H1 (cell line): ENCODE measurements at regions not wholly inside any gene's neighbourhood (a gene's known extent, or its start where the extent isn't known, plus 50 kb on each side); places are given as distances from the start of the nearest gene placed in this dataset.

Experiments
- CTCF ChIA-PET: fragments of 300-600 bp; sonication (Branson Sonifier 250); formaldehyde crosslinking; loops from one replicate; lab custom pipeline; 2021; ENCODE audit not compliant: partially characterized antibody; lab: Charles Lee
- POLR2A ChIA-PET: fragments of 300-600 bp; sonication (Branson Sonifier 250); formaldehyde crosslinking; loops from one replicate; lab custom pipeline; 2021; ENCODE audit warnings: inconsistent platforms; ENCODE audit not compliant: partially characterized antibody; lab: Charles Lee
- DNase-seq, 2 experiments: peaks; one replicate each; pipeline versions ENCODE4 v3.0.0 to v3.0.0-alpha.2; 2010 to 2022; ENCODE audit warnings: low spot score in 2 of 2, low read depth in 1 of 2, mixed read lengths in 1 of 2
- FAIRE-seq: peaks from 2 replicates; lab custom pipeline; 2011; peaks lifted over from hg19 to GRCh38; lab: Jason Lieb, UNC
- H2AFZ ChIP-seq: 2 replicates; pipeline ENCODE4 v1.8.1; 2012; ENCODE audit warnings: low read length, inconsistent platforms
- H2AK5ac ChIP-seq: 2 replicates; pipeline ENCODE4 v1.6.1; 2013; ENCODE audit warnings: low read depth, low read length
- H2BK120ac ChIP-seq: replicated peaks from 2 replicates; pipeline ENCODE3; 2013; ENCODE audit warnings: low read depth, low read length, inconsistent platforms
- H2BK12ac ChIP-seq: 2 replicates; pipeline ENCODE4 v1.6.1; 2013; ENCODE audit warnings: low read depth, low read length
- H2BK15ac ChIP-seq: 2 replicates; pipeline ENCODE4 v1.6.1; 2013; ENCODE audit warnings: low read length
- H2BK20ac ChIP-seq: 2 replicates; pipeline ENCODE4 v1.6.1; 2013; ENCODE audit warnings: low read length
- H2BK5ac ChIP-seq: 2 replicates; pipeline ENCODE4 v1.6.1; 2013; ENCODE audit warnings: low read depth, low read length
- H3K14ac ChIP-seq: 2 replicates; pipeline ENCODE4 v1.6.1; 2013; ENCODE audit warnings: inconsistent platforms; ENCODE audit not compliant: insufficient read length
- H3K18ac ChIP-seq: 2 replicates; pipeline ENCODE4 v1.6.1; 2013; ENCODE audit warnings: low read length; ENCODE audit errors: extremely low read depth
- H3K23ac ChIP-seq: 2 replicates; pipeline ENCODE4 v1.6.1; 2013; ENCODE audit warnings: inconsistent platforms; ENCODE audit not compliant: insufficient read length
- H3K23me2 ChIP-seq: 2 replicates; pipeline ENCODE4 v1.6.1; 2013; ENCODE audit warnings: low read depth, low read length
- H3K27ac ChIP-seq: 2 replicates; pipeline ENCODE4 v1.6.1; 2011; ENCODE audit warnings: low read depth, low read length, inconsistent platforms
- H3K27me3 ChIP-seq, 4 experiments: replicated peaks in 1 of 4; 1 replicate in 1 of 4; 2 replicates in 3 of 4; pipeline versions ENCODE4 v1.6.1 to v1.8.1; 2011 to 2013; ENCODE audit warnings: low read length in 3 of 4, mild to moderate bottlenecking in 3 of 4, inconsistent platforms in 2 of 4, mixed read lengths in 2 of 4, moderate library complexity in 1 of 4; ENCODE audit not compliant: control insufficient read depth in 3 of 4, insufficient read depth in 3 of 4; ENCODE audit errors: extremely low read depth in 1 of 4
- H3K36me3 ChIP-seq, 4 experiments: 2 replicates each; pipeline versions ENCODE4 v1.6.1 to v1.8.1; 2011 to 2013; ENCODE audit warnings: mild to moderate bottlenecking in 4 of 4, low read length in 3 of 4, moderate library complexity in 2 of 4, control low read depth in 1 of 4, inconsistent platforms in 1 of 4; ENCODE audit not compliant: insufficient read depth in 4 of 4, control insufficient read depth in 2 of 4
- H3K4ac ChIP-seq: replicated peaks from 2 replicates; pipeline ENCODE3; 2013; ENCODE audit warnings: low read length, low read depth, mixed read lengths, inconsistent platforms; ENCODE audit not compliant: insufficient read length
- H3K4me1 ChIP-seq, 4 experiments: replicated peaks in 1 of 4; 1 replicate in 1 of 4; 2 replicates in 3 of 4; pipeline versions ENCODE4 v1.6.1 to v1.8.1; 2011 to 2013; ENCODE audit warnings: low read length in 3 of 4, inconsistent platforms in 2 of 4, mixed read lengths in 1 of 4; ENCODE audit not compliant: insufficient read depth in 4 of 4, control insufficient read depth in 3 of 4
- H3K4me2 ChIP-seq, 2 experiments: 2 replicates each; pipeline versions ENCODE4 v1.6.1 to v1.8.1; 2011 to 2013; ENCODE audit warnings: low read depth in 2 of 2, low read length in 2 of 2, control low read depth in 1 of 2, inconsistent platforms in 1 of 2, mild to moderate bottlenecking in 1 of 2; ENCODE audit not compliant: insufficient read depth in 1 of 2
- H3K4me3 ChIP-seq, 4 experiments: fragments of 200-600, 300-600 bp in 1 of 4; sonication (generic), shearing (Covaris generic), sonication (Bioruptor Twin) in 1 of 4; 2 replicates each; pipeline versions ENCODE4 v1.5.1 to v1.8.1; 2011 to 2016; ENCODE audit warnings: low read length in 4 of 4, low read depth in 3 of 4, control low read depth in 2 of 4, inconsistent platforms in 2 of 4, mild to moderate bottlenecking in 2 of 4, mixed read lengths in 1 of 4, moderate library complexity in 1 of 4; ENCODE audit not compliant: insufficient read depth in 2 of 4; ENCODE audit errors: extremely low read depth in 1 of 4
- H3K56ac ChIP-seq: replicated peaks from 2 replicates; pipeline ENCODE3; 2013; ENCODE audit warnings: low read depth, mild to moderate bottlenecking, mixed read lengths, low read length, inconsistent platforms; ENCODE audit not compliant: insufficient read length
- H3K79me1 ChIP-seq: 2 replicates; pipeline ENCODE4 v1.6.1; 2013; ENCODE audit warnings: low read depth, low read length, control low read depth
- H3K79me2 ChIP-seq, 2 experiments: 2 replicates each; pipeline versions ENCODE4 v1.6.1 to v1.8.1; 2012 to 2013; ENCODE audit warnings: low read length in 2 of 2, mild to moderate bottlenecking in 2 of 2, inconsistent platforms in 1 of 2; ENCODE audit not compliant: insufficient read depth in 2 of 2, control insufficient read depth in 1 of 2
- H3K9ac ChIP-seq, 4 experiments: replicated peaks in 1 of 4; 1 replicate in 1 of 4; 2 replicates in 3 of 4; pipeline versions ENCODE4 v1.6.1 to v1.8.1; 2011 to 2013; ENCODE audit warnings: low read depth in 3 of 4, low read length in 3 of 4, control low read depth in 2 of 4, mild to moderate bottlenecking in 2 of 4, moderate library complexity in 2 of 4, inconsistent platforms in 1 of 4; ENCODE audit errors: extremely low read depth in 1 of 4
- H3K9me3 ChIP-seq, 2 experiments: 2 replicates each; pipeline versions ENCODE4 v1.6.1 to v1.8.1; 2012 to 2013; ENCODE audit warnings: mild to moderate bottlenecking in 2 of 2, moderate library complexity in 2 of 2, control low read depth in 1 of 2, inconsistent platforms in 1 of 2, low read depth in 1 of 2, low read length in 1 of 2, mixed read lengths in 1 of 2; ENCODE audit not compliant: insufficient read depth in 2 of 2
- H4K20me1 ChIP-seq, 2 experiments: replicated peaks in 1 of 2; 2 replicates each; pipeline versions ENCODE3 to v1.8.1; 2011 to 2013; ENCODE audit warnings: inconsistent platforms in 2 of 2, low read length in 2 of 2, mild to moderate bottlenecking in 1 of 2; ENCODE audit not compliant: insufficient read depth in 2 of 2, control insufficient read depth in 1 of 2
- H4K5ac ChIP-seq: 2 replicates; pipeline ENCODE4 v1.6.1; 2013; ENCODE audit warnings: low read length, low read depth, mixed read lengths, inconsistent platforms; ENCODE audit not compliant: insufficient read length
- H4K8ac ChIP-seq: 2 replicates; pipeline ENCODE4 v1.8.0; 2013; ENCODE audit warnings: mild to moderate bottlenecking, moderate library complexity, low read length, inconsistent platforms; ENCODE audit not compliant: insufficient read depth; ENCODE audit errors: extremely low read depth
- H4K91ac ChIP-seq: replicated peaks from 2 replicates; pipeline ENCODE3; 2013; ENCODE audit warnings: low read length, mixed read lengths, inconsistent platforms; ENCODE audit not compliant: insufficient read length
- BACH1 ChIP-seq: IDR thresholded peaks from 2 replicates; pipeline ENCODE4 v1.6.1; 2012; ENCODE audit warnings: low read length, improper control_type of control experiment
- BRCA1 ChIP-seq: IDR thresholded peaks from 2 replicates; pipeline ENCODE4 v1.6.1; 2012; ENCODE audit warnings: low read depth, low read length, improper control_type of control experiment
- CBX5 ChIP-seq: fragments of 300-800, 300-1000 bp; sonication (generic); IDR thresholded peaks from 2 replicates; pipeline ENCODE4 v1.7.1; 2016; ENCODE audit warnings: antibody characterized with exemption, low read length, low read depth
- CBX8 ChIP-seq: fragments of 300-800, 300-1000 bp; sonication (generic); IDR thresholded peaks from 2 replicates; pipeline ENCODE4 v1.7.1; 2016; ENCODE audit warnings: low read depth, low read length, borderline replicate concordance
- EZH2 ChIP-seq: fragments of 200-600 bp; sonication (generic); IDR thresholded peaks from 2 replicates; pipeline ENCODE4 v1.7.1; 2012; ENCODE audit warnings: low read depth, mild to moderate bottlenecking, moderate library complexity, low read length, inconsistent platforms; ENCODE audit not compliant: severe bottlenecking
- FOSL1 ChIP-seq: IDR thresholded peaks from 2 replicates; pipeline ENCODE4 v1.6.1; 2011; ENCODE audit warnings: mild to moderate bottlenecking, low read depth, low read length, moderate library complexity; ENCODE audit not compliant: insufficient read depth
- GTF2F1 ChIP-seq: IDR thresholded peaks from 2 replicates; pipeline ENCODE4 v1.6.1; 2012; ENCODE audit warnings: low read depth, low read length, improper control_type of control experiment, borderline replicate concordance
- KDM5A ChIP-seq: fragments of 200-600 bp; IDR thresholded peaks from 2 replicates; pipeline ENCODE4 v1.7.1; 2012; ENCODE audit warnings: mild to moderate bottlenecking, low read length, inconsistent platforms, mixed read lengths
- MAFK ChIP-seq: IDR thresholded peaks from 2 replicates; pipeline ENCODE4 v1.6.1; 2012; ENCODE audit warnings: low read depth, mild to moderate bottlenecking, improper control_type of control experiment, low read length
- POLR2AphosphoS5 ChIP-seq: IDR thresholded peaks from 2 replicates; pipeline ENCODE4 v1.6.1; 2011; ENCODE audit warnings: low read depth, low read length
- RAD21 ChIP-seq, 2 experiments: IDR thresholded peaks in 1 of 2; conservative IDR thresholded peaks in 1 of 2; 2 replicates each; pipeline ENCODE4 v1.6.1; 2011; ENCODE audit warnings: low read depth in 2 of 2, low read length in 2 of 2, improper control_type of control experiment in 1 of 2, inconsistent platforms in 1 of 2, mild to moderate bottlenecking in 1 of 2, moderate library complexity in 1 of 2
- RXRA ChIP-seq: IDR thresholded peaks from 2 replicates; pipeline ENCODE4 v1.6.1; 2011; ENCODE audit warnings: low read depth, mild to moderate bottlenecking, low read length, moderate library complexity; ENCODE audit not compliant: insufficient read depth
- SAP30 ChIP-seq: fragments of 300-600 bp; sonication (generic); IDR thresholded peaks from 2 replicates; pipeline ENCODE4 v1.7.1; 2012; ENCODE audit warnings: low read length, moderate library complexity, mild to moderate bottlenecking, inconsistent platforms; ENCODE audit not compliant: insufficient read depth, insufficient replicate concordance
- SP2 ChIP-seq: IDR thresholded peaks from 2 replicates; pipeline ENCODE4 v1.6.1; 2012; ENCODE audit warnings: mild to moderate bottlenecking, low read length, inconsistent platforms
- ZNF274 ChIP-seq: IDR thresholded peaks from 2 replicates; pipeline ENCODE4 v1.7.0; 2012; ENCODE audit warnings: low read length, borderline replicate concordance; ENCODE audit errors: extremely low read depth
- TF ChIP-seq, protein P1 (sequence below): IDR thresholded peaks from 2 replicates; pipeline ENCODE4 v1.6.1; 2012; ENCODE audit warnings: inconsistent platforms

DNA sequence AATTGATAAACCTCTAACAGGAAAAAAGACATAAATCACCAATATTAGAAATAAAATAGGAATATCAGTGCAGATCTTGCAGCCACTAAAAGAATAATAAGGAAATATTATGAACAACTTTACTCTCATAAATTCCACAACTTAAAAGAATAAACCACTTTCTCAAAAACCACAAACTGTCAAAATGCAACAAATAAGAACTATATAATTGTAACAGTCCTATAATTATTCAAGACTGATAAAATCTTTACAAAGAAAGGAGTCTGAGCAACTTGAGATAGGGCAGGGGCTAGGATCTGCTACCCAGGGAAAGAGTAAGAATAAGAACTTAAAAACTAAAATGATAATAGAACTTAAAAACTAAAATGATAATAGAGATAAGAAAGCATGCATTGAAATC, 169.5 kb upstream of the GDF10 start:
- no peak for DNase-seq

More for the DNA sequence above, 169.5 kb upstream of the GDF10 start:
- no peak overlapping the region for H2AFZ ChIP-seq
- no peak overlapping the region for H3K4ac ChIP-seq
- no peak overlapping the region for H2BK15ac ChIP-seq
- no peaks in the 10 kb centered on the region for H3K79me1 ChIP-seq
- FAIRE-seq = no peak
- no peak overlapping the region for H3K4me2 ChIP-seq
- H2BK5ac ChIP-seq = no peak overlapping the region
- no peak overlapping the region for H3K27ac ChIP-seq
- no peaks in the 10 kb centered on the region for H3K79me2 ChIP-seq
- no peaks in the 10 kb centered on the region for H3K36me3 ChIP-seq
- no peak overlapping the region for H3K23ac ChIP-seq
- H2BK20ac ChIP-seq = no peak overlapping the region
- H3K27me3 ChIP-seq = no peaks in the 10 kb centered on the region
- no peak overlapping the region for H2BK12ac ChIP-seq
- no peak overlapping the region for H3K4me3 ChIP-seq
- H4K5ac ChIP-seq = no peak overlapping the region
- H4K8ac ChIP-seq = no peak overlapping the region
- H3K56ac ChIP-seq = no peak overlapping the region
- no peaks in the 10 kb centered on the region for H3K4me1 ChIP-seq
- no peaks in the 10 kb centered on the region for H3K23me2 ChIP-seq
- no peak overlapping the region for H3K14ac ChIP-seq
- ChIA-PET POLR2A (no interaction called here), CTCF (no interaction called here)
- no peak overlapping the region for H2BK120ac ChIP-seq
- H3K18ac ChIP-seq = no peak overlapping the region
- H4K91ac ChIP-seq = no peak overlapping the region
- H3K9me3 ChIP-seq = no peaks in the 10 kb centered on the region
- H3K9ac ChIP-seq = no peak overlapping the region
- H2AK5ac ChIP-seq = no peak overlapping the region
- H4K20me1 ChIP-seq = no peaks in the 10 kb centered on the region
- TF ChIP-seq CBX5 (no peak), MAFK (no peak), EZH2 (no peak), BACH1 (no peak), GTF2F1 (no peak), SAP30 (no peak), KDM5A (no peak), RAD21 (IDR thresholded peaks at IDR 0.05 in 1 of 2, conservative IDR thresholded peaks at IDR 0.05 in 1 of 2; ENCODE audit: low read depth in 2 of 2, low read length in 2 of 2) (no peak), POLR2AphosphoS5 (no peak), ZNF274 (no peak), BRCA1 (no peak), RXRA (no peak), SP2 (no peak), FOSL1 (no peak), CBX8 (no peak)
- TF ChIP-seq, protein P1, sequence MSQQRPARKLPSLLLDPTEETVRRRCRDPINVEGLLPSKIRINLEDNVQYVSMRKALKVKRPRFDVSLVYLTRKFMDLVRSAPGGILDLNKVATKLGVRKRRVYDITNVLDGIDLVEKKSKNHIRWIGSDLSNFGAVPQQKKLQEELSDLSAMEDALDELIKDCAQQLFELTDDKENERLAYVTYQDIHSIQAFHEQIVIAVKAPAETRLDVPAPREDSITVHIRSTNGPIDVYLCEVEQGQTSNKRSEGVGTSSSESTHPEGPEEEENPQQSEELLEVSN = no peak
